WERI-Rb-1 (cell line): ENCODE measurements at regions not wholly inside any gene's neighbourhood (a gene's known extent, or its start where the extent isn't known, plus 50 kb on each side); places are given as distances from the start of the nearest gene placed in this dataset.

ENCODE experiments used
- DNase-seq: peaks from one replicate; pipeline ENCODE4 v3.0.0-alpha.2; 2020
- H3K27ac ChIP-seq: fragments of 250-450 bp; sonication (Bioruptor Pico); 2 replicates; pipeline ENCODE4 v1.5.1; 2020; ENCODE audit warnings: mild to moderate bottlenecking, moderate library complexity
- H3K27me3 ChIP-seq: fragments of 250-450 bp; sonication (Bioruptor Pico); 2 replicates; pipeline ENCODE4 v1.5.1; 2021; ENCODE audit warnings: mild to moderate bottlenecking, low read depth, moderate library complexity; ENCODE audit not compliant: insufficient read depth, severe bottlenecking
- H3K36me3 ChIP-seq: fragments of 250-450 bp; sonication (Bioruptor Pico); 2 replicates; pipeline ENCODE4 v1.5.1; 2020; ENCODE audit warnings: mild to moderate bottlenecking, moderate library complexity
- H3K4me3 ChIP-seq: 2 replicates; pipeline ENCODE4 v1.5.1; 2011; ENCODE audit warnings: low read depth, mild to moderate bottlenecking, control low read depth, low read length
- H3K9me3 ChIP-seq: fragments of 250-450 bp; sonication (Bioruptor Pico); 2 replicates; pipeline ENCODE4 v1.5.1; 2021; ENCODE audit warnings: mild to moderate bottlenecking, moderate library complexity; ENCODE audit not compliant: severe bottlenecking
- TF ChIP-seq, protein P1 (sequence below): IDR thresholded peaks from 2 replicates; pipeline ENCODE4 v1.5.1; 2011; ENCODE audit warnings: low read depth, mild to moderate bottlenecking, control low read depth, inconsistent platforms, low read length

DNA sequence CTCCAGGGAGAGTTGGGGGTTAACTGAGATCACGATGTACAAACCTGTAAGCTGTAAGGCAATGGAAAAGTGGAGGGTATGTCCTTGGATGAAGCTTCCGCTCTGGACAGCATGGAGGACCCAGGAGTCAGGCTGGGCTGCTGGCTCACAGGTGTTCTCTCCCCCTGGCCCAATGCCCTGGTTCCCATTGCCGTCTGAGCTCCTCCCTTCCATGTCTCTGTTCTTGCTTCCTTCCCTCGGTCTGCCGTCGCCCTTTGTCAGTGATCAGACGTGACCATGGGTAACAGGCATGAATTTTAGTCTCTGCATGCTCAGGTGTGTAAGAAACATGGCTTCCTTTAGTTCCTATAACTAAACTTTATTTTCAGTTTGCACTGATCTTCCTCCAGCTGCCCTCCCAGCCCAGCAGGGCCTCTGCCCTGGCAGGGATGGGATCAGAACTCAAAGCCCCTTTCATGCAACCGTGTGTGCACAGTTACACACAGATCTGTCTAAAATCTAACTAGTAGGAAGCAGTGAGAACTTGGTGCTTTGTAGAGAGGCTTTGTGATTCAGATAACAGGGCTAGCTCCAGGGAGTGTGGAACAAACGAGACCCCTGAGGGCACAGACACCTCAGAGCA, 51.7 kb upstream of the KCNMB1 start:
- Histone ChIP-seq H3K27ac (no peak overlapping the region), H3K9me3 (peaks cover 3% of the 10 kb centered on the region), H3K27me3 (peaks cover 65% of the 10 kb centered on the region), H3K4me3 (no peak overlapping the region), H3K36me3 (no peaks in the 10 kb centered on the region)
- DNase-seq: no peak
- TF ChIP-seq, protein P1, sequence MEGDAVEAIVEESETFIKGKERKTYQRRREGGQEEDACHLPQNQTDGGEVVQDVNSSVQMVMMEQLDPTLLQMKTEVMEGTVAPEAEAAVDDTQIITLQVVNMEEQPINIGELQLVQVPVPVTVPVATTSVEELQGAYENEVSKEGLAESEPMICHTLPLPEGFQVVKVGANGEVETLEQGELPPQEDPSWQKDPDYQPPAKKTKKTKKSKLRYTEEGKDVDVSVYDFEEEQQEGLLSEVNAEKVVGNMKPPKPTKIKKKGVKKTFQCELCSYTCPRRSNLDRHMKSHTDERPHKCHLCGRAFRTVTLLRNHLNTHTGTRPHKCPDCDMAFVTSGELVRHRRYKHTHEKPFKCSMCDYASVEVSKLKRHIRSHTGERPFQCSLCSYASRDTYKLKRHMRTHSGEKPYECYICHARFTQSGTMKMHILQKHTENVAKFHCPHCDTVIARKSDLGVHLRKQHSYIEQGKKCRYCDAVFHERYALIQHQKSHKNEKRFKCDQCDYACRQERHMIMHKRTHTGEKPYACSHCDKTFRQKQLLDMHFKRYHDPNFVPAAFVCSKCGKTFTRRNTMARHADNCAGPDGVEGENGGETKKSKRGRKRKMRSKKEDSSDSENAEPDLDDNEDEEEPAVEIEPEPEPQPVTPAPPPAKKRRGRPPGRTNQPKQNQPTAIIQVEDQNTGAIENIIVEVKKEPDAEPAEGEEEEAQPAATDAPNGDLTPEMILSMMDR: no peak

DNA sequence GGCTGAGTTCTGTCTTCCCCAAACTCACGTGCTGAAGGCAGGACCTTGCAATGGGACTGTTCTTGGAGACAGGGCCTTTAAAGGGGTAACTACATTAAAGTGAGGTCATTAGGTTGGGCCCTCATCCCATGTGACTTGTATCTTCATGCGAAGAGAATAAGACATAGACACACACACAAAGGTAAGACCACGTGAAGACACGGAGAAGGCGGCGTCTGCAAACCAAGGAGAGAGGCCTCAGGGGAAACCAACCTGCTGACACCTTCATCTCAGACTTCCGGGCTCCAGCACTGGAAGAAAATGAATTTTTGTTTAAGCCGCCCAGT, 50.7 kb upstream of the KCNMB1 start:
- no peaks in the 10 kb centered on the region for H3K36me3 ChIP-seq
- DNase-seq: no peak

DNA sequence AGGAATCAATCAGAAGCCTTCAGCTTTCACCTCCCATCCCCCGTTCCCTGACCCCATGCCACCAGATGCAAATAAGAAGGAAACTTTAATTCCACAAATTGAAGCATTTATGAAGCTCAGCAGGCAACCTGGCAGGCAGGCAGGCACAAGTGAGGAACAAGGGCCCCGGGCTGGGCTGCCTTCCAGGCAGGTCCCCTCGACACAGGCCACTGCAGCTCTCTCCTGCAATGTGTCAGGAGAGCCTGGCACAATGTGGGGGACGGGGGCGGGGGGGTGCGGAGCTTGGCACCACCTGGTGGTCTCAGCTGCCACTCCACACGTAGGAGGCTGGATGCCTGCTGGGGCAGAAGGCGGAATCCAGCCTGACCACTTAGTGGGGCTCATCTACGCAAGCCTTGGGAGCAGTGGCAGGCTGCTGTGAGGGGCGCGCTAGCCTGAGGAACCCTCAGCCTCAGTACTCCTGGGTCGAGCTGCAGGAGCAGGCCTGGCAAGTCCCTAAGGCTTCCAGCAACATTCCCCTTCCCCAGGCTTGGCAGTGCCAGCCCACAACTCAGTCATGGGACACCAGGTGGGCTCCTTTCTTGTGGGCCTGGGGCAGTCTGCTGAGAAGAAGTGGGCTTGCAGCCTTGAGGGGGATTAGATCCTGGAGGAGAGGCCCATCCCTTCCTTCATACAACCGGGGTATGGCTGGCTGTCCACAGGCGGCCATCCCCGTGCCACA, 50.2 kb upstream of the KCNMB1 start:
- no peak overlapping the region for H3K27ac ChIP-seq
- DNase-seq: no peak
- no peak overlapping the region for H3K4me3 ChIP-seq
- H3K36me3 ChIP-seq: no peaks in the 10 kb centered on the region
- TF ChIP-seq, protein P1: no peak
- H3K27me3 ChIP-seq: peaks cover 68% of the 10 kb centered on the region
- no peaks in the 10 kb centered on the region for H3K9me3 ChIP-seq

More for the DNA sequence above, 50.7 kb upstream of the KCNMB1 start:
- TF ChIP-seq, protein P1: no peak
- Histone ChIP-seq H3K4me3 (no peak overlapping the region), H3K27ac (no peak overlapping the region), H3K9me3 (no peaks in the 10 kb centered on the region), H3K27me3 (peaks cover 66% of the 10 kb centered on the region)
